Epithelial cell of esophagus (primary cell): ENCODE measurements at regions not wholly inside any gene's neighbourhood (a gene's known extent, or its start where the extent isn't known, plus 50 kb on each side); places are given as distances from the start of the nearest gene placed in this dataset.
"Not testable (repeated sequence)": the region's sequence is repeated elsewhere in the genome, so short reads cannot be mapped to it uniquely, and the experiment has no call there.

Experiments used
- DNase-seq: peaks from one replicate; pipeline ENCODE4 v3.0.0; 2010; ENCODE audit warnings: low read depth
- H3K4me3 ChIP-seq: 2 replicates; pipeline ENCODE4 v1.5.1; 2011; ENCODE audit warnings: mild to moderate bottlenecking, low read length, control low read depth
- TF ChIP-seq, protein P1 (sequence below): IDR thresholded peaks from 2 replicates; pipeline ENCODE4 v1.5.1; 2011; ENCODE audit warnings: low read depth, mild to moderate bottlenecking, low read length, control low read depth, inconsistent platforms; ENCODE audit not compliant: insufficient read depth; ENCODE audit errors: missing control alignments

DNA sequence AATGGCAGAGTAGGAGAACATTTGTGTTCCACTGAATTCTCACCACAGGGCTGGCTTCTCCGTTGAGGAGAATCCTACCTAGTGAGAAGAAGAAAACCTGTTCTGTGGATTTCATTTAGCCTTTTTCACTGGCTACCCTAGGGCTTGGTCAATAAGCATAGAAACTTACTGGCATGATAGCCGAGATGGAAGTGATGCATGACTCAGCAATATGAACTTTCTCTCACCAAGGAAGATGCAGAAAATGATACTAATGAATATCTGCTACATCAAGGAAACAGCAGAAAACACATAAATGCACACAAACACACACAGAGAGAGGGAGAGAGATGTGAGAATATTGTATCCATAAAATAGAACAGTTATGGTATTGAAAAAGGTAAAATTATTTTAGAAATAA lies 216.3 kb downstream of the HHIP start:
- TF ChIP-seq, protein P1, sequence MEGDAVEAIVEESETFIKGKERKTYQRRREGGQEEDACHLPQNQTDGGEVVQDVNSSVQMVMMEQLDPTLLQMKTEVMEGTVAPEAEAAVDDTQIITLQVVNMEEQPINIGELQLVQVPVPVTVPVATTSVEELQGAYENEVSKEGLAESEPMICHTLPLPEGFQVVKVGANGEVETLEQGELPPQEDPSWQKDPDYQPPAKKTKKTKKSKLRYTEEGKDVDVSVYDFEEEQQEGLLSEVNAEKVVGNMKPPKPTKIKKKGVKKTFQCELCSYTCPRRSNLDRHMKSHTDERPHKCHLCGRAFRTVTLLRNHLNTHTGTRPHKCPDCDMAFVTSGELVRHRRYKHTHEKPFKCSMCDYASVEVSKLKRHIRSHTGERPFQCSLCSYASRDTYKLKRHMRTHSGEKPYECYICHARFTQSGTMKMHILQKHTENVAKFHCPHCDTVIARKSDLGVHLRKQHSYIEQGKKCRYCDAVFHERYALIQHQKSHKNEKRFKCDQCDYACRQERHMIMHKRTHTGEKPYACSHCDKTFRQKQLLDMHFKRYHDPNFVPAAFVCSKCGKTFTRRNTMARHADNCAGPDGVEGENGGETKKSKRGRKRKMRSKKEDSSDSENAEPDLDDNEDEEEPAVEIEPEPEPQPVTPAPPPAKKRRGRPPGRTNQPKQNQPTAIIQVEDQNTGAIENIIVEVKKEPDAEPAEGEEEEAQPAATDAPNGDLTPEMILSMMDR, result no peak
- no peak overlapping the region for H3K4me3 ChIP-seq
- no peak for DNase-seq

DNA sequence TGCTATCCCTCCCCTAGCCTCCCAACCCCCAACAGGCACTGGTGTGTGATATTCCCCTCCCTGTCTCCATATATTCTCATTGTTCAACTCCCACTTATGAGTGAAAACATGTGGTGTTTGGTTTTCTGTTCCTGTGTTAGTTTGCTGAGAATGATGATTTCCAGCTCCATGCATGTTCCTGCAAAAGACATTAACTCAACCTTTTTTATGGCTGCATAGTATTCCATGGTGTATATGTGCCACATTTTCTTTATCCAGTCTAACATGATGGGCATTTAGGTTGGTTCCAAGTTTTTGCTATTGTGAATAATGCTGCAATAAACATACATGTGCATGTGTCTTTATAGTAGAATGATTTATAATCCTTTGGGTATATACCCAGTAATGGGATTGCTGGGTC lies 218.9 kb downstream of the HHIP start:
- H3K4me3 ChIP-seq, DNase-seq: not testable (repeated sequence)

DNA sequence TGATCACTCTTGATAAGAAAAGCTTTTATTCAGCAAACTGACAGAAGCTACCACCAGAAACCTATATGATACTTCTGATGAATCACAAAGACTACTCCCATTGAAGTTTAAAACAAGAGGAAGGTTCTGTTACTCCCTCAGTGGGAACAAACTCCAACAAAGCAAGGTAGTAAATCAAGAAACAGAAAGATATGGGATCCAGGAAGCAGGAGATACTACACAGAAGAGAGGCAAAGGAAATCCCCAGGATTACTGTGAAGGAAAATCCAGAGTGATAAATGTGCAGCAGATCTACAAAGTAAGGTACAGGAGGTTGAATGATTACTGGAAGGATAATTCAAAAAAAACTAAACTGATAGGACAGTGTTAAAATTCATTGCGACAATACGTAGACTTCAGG lies 222.4 kb downstream of the HHIP start:
- H3K4me3 ChIP-seq, result no peak overlapping the region
- TF ChIP-seq, protein P1, result no peak
- DNase-seq, result no peak

DNA sequence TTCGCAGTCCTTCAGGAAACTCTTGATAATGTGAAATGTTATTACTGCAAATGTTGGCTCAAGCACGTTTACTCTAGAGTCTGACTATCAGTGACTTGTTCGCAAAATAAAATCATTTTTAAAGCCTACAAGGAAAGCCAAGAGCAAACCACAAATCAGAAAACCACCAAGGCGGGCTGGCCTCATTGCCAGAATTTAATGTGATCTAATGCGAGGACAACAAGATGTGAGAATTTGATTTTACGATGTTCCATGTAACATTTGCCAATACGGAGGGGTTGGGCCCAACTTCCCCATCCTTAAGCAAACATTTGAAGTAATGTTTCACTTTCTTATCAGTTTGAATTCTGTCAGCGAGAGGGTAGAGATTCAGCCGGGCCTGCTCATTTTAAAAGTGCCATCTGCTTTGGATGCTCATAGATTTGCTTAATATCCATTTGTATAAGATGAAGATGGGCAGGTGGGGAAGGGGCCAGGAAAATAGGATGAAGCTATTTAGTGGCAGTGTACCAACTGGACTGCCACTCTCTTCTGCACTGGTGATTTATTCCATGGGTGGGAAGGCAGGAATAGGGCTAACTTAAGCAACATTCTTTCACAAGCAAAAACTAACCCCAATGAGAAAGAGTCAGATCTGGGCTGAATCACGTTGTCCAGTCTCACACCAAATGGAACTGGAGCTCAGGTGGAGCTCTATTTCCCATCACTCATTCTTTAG lies 225.3 kb downstream of the ANAPC10 start:
- no peak for DNase-seq
- TF ChIP-seq, protein P1, result no peak

DNA sequence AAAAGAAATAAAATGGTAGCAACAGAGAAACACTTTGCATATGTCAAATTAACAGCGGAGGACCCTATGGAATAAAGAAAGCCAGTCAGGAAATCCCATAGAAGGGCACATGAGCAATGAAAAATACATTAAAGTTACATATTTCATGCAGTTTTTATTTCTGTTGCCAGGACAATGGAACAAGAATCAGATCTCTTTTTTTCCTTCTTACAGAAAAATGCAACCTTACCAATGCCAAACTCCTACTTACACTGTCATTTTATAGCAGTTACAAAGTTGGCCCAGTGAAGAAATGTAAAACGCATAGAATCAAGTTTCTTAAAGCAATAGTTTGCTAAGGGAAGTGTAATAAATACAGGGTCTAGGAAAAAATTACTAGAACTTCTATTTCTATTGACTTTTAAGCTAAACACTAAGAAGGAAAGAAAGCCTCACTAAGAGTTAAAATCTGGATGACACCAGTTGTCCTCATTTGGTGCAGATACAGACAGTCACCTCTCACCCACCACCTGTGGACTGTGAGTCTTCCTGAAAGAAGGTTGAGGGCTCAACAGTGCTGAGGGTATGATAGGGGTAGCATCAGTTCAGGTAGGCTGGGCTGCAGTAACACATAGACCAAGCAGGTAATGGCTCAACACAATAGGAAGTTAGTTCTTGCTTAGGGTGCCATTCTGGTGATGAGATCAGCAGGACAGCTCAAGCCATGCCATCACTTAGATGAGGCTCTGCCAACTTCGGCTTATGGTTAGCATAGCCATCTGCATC lies 224.6 kb downstream of the ANAPC10 start:
- no peak overlapping the region for H3K4me3 ChIP-seq
- TF ChIP-seq, protein P1, result no peak
- DNase-seq, result no peak

More for the DNA sequence above, 225.3 kb downstream of the ANAPC10 start:
- H3K4me3 ChIP-seq, result no peak overlapping the region

DNA sequence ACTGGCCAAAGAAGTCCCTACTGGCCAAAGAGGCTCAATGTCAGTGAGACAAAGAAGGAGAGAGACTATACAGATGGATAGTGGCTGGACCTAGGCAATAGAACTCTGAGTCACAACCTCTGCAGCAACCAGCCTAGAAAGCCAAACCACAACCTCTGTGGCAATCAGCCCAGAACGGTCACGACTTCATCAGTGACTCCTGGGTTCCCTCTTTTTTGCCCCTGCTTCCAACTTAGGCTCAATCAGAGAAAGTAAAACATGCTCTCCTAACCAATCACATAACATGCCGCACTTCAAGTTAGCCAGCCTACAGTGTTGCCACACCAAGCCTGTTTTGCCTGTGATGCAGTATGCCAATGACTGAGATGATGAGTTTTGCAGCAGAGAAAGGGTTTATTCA lies 203.4 kb downstream of the ANAPC10 start:
- TF ChIP-seq, protein P1, result no peak
- DNase-seq, result peak; percentile 63
- H3K4me3 ChIP-seq, result no peak overlapping the region

DNA sequence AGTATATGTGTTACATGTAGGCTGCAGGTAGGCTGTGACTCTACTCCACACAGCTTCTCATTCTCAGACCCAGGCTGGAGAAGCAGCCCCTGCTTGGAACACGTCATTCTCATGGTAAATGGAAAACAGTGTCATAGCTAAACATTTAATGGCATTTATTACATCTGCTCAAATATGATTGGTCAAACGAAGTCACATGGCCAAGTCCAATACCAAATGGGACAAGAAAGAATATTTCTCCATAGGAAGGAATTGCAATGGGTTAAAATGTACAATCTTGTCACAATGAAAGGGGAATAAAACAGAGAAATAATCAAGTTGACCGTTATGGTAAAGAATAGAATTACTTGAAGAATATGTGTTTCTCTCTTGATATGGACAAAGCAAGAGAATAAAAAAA lies 198.6 kb downstream of the ANAPC10 start:
- DNase-seq, result no peak
- TF ChIP-seq, protein P1, result no peak
- H3K4me3 ChIP-seq, result no peak overlapping the region
